ENCODE measurements at regions not wholly inside any gene's neighbourhood (a gene's known extent, or its start where the extent isn't known, plus 50 kb on each side); places are given as distances from the start of the nearest gene placed in this dataset.
A peak's percentile ranks its signal among the peaks of the same experiment; 100 is the strongest.

DNA sequence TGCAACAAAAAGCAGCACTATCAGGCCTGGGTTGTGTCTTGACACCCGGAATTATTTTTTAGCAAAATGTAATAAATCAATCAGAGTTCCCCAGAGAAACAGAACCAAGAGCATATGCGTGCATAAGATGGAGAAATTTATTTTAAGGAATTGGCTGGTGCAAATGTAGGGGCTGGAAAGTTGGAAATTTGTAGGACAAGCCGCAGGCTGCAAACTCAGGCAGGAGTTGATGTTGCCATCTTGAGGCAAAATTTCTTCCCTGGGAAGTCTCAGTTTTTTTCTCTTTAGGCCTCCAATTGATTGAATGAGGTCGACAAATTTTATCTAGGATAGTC lies 158.9 kb upstream of the FAM20A start:
- CTCF ChIA-PET, result no interaction called here
- no peak for DNase-seq (ENCODE audit: low read depth, low spot score)
- H3K27me3 ChIP-seq (ENCODE audit: control insufficient read depth, insufficient read depth, low read length), result no peaks in the 10 kb centered on the region
- H3K36me3 ChIP-seq (ENCODE audit: control insufficient read depth, insufficient read depth, low read length), result no peaks in the 10 kb centered on the region
- ATAC-seq, result no peak
- TF ChIP-seq POLR2AphosphoS5 (IDR thresholded peaks at IDR 0.05; ENCODE audit: low read depth, low read length), result no peak
- TF ChIP-seq, protein P1, sequence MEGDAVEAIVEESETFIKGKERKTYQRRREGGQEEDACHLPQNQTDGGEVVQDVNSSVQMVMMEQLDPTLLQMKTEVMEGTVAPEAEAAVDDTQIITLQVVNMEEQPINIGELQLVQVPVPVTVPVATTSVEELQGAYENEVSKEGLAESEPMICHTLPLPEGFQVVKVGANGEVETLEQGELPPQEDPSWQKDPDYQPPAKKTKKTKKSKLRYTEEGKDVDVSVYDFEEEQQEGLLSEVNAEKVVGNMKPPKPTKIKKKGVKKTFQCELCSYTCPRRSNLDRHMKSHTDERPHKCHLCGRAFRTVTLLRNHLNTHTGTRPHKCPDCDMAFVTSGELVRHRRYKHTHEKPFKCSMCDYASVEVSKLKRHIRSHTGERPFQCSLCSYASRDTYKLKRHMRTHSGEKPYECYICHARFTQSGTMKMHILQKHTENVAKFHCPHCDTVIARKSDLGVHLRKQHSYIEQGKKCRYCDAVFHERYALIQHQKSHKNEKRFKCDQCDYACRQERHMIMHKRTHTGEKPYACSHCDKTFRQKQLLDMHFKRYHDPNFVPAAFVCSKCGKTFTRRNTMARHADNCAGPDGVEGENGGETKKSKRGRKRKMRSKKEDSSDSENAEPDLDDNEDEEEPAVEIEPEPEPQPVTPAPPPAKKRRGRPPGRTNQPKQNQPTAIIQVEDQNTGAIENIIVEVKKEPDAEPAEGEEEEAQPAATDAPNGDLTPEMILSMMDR (IDR thresholded peaks at IDR 0.05), result peak; percentile 35
- H3K4me3 ChIP-seq (ENCODE audit: low read depth in 2 of 2, low read length in 2 of 2), result no peak overlapping the region
- no TSS peak for BruUV-seq (replicated peaks)
- H3K4me1 ChIP-seq (ENCODE audit: control insufficient read depth, insufficient read depth, low read length), result peaks cover 6% of the 10 kb centered on the region; the same call in 1 of the 2 replicates
- H3K27ac ChIP-seq (ENCODE audit: low read length), result no peak overlapping the region
- in situ Hi-C loops (cut with HindIII; ENCODE audit: low pct_unique_long_range_greater_than_20kb, low sequenced_read_pairs), result no loop called here
- intact Hi-C loops (cut with micrococcal nuclease; ENCODE audit: unreplicated experiment), result loop anchor here (5.0 kb wide), 1 partner anchor 228 kb away; no protein-coding TSS in a partner anchor
- H3K9me3 ChIP-seq (ENCODE audit: control insufficient read depth, insufficient read depth, low read depth, low read length), result no peaks in the 10 kb centered on the region
- POLR2A ChIA-PET, result no interaction called here

DNA sequence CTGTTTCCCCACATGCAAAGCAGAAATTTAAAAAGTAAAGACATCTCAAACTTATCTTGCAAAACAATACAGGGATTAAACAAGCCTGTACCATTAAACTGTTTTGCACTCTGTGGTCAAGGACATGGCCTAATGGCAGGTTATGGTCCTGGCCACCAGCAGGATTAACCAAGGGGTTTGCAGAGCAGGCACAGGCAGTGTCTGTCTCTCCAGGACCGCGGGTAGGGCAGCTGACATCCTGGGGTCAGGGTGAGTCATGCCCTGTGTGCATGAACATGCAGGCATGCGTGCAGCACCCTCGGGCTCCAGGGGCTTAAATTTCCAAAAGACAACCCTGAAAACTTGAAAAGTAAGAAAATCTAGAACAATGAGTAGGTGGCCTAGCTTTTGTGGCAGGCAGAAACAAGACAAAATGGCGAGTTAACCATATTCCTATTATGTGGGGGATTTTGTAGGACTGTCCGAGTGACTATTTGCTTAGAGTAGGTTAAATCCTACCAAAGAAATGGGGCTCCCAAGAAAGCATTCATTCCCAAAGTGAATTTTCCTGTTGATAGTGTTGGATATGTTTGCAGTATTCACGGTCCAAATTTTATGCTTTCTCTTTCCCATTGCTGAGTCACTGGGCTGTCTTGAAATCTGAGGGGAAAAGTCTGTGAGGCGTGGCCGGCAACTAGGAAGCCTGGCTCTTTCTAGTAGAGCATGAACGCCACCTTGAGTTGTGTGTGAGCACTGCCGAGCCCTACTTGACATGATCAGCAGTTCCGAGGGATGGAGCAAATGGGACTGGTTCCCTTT lies 158.4 kb upstream of the FAM20A start:
- CTCF ChIA-PET, result interaction anchor here (0.5 kb wide), 1 partner anchor 550 kb away, joined by 6 read pairs; no protein-coding TSS in a partner anchor
- peak overlapping the region; percentile 40 to 68 for H3K4me3 ChIP-seq (ENCODE audit: low read depth in 2 of 2, low read length in 2 of 2)
- ATAC-seq (peak; percentile 98), DNase-seq (ENCODE audit: low read depth, low spot score) (peak; percentile 58)
- POLR2A ChIA-PET, result no interaction called here
- TF ChIP-seq, protein P1 (IDR thresholded peaks at IDR 0.05), result peak; percentile 87
- no peak for TF ChIP-seq POLR2AphosphoS5 (IDR thresholded peaks at IDR 0.05; ENCODE audit: low read depth, low read length)
- TF ChIP-seq, protein P2, sequence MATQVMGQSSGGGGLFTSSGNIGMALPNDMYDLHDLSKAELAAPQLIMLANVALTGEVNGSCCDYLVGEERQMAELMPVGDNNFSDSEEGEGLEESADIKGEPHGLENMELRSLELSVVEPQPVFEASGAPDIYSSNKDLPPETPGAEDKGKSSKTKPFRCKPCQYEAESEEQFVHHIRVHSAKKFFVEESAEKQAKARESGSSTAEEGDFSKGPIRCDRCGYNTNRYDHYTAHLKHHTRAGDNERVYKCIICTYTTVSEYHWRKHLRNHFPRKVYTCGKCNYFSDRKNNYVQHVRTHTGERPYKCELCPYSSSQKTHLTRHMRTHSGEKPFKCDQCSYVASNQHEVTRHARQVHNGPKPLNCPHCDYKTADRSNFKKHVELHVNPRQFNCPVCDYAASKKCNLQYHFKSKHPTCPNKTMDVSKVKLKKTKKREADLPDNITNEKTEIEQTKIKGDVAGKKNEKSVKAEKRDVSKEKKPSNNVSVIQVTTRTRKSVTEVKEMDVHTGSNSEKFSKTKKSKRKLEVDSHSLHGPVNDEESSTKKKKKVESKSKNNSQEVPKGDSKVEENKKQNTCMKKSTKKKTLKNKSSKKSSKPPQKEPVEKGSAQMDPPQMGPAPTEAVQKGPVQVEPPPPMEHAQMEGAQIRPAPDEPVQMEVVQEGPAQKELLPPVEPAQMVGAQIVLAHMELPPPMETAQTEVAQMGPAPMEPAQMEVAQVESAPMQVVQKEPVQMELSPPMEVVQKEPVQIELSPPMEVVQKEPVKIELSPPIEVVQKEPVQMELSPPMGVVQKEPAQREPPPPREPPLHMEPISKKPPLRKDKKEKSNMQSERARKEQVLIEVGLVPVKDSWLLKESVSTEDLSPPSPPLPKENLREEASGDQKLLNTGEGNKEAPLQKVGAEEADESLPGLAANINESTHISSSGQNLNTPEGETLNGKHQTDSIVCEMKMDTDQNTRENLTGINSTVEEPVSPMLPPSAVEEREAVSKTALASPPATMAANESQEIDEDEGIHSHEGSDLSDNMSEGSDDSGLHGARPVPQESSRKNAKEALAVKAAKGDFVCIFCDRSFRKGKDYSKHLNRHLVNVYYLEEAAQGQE (IDR thresholded peaks at IDR 0.05; ENCODE audit: insufficient read depth in 1 of 2, low read depth in 2 of 2, low read length in 1 of 2), result no peak
- no peak for TF ChIP-seq SIN3A (IDR thresholded peaks at IDR 0.05; ENCODE audit: borderline replicate concordance, insufficient read depth, low read depth, low read length)
- H3K9me3 ChIP-seq (ENCODE audit: control insufficient read depth, insufficient read depth, low read depth, low read length), result no peaks in the 10 kb centered on the region
- intact Hi-C loops (cut with micrococcal nuclease; ENCODE audit: unreplicated experiment) (loop anchor here (5.0 to 10.0 kb wide), 2 partner anchors 227 to 295 kb away; no protein-coding TSS in a partner anchor), in situ Hi-C loops (cut with HindIII; ENCODE audit: low pct_unique_long_range_greater_than_20kb, low sequenced_read_pairs) (no loop called here)
- H3K4me1 ChIP-seq (ENCODE audit: control insufficient read depth, insufficient read depth, low read length), result peaks cover 6% of the 10 kb centered on the region; the same call in 1 of the 2 replicates
- no peaks in the 10 kb centered on the region for H3K27me3 ChIP-seq (ENCODE audit: control insufficient read depth, insufficient read depth, low read length)
- BruUV-seq (replicated peaks), result no TSS peak
- no peaks in the 10 kb centered on the region for H3K36me3 ChIP-seq (ENCODE audit: control insufficient read depth, insufficient read depth, low read length)
- H3K27ac ChIP-seq (ENCODE audit: low read length), result peak overlapping the region; percentile 86
